Right ventricle myocardium superior (tissue), 1 donor: ENCODE measurements at regions not wholly inside any gene's neighbourhood (a gene's known extent, or its start where the extent isn't known, plus 50 kb on each side); places are given as distances from the start of the nearest gene placed in this dataset.

Experiments
- ATAC-seq: fragments of 200-7000 bp; cut with Tn5 transposase; one replicate; pipeline ENCODE4 v1.9.1; 2020; ENCODE audit warnings: mild to moderate bottlenecking; ENCODE audit not compliant: poor library complexity
- DNase-seq: peaks from one replicate; pipeline ENCODE4 v3.0.0-alpha.2; 2020
- intact Hi-C: fragments of 100-400 bp; cut with DNase I; formaldehyde crosslinking; loops from one replicate; pipeline ENCODE4 v1.11.2; 2022
- donor health status: DM: no; HTN: yes; CAD: no; lungs with severe emphysema.

GRCh38 chr13:57784633-57785032 is 153.1 kb downstream of the PCDH17 start:
- DNase-seq (no peak), ATAC-seq (no peak)
- intact Hi-C loops = no loop called here

- intact Hi-C loops = no loop called here
- no peak for ATAC-seq
- DNase-seq = no peak
Observed at GRCh38 chr13:57787058-57787791, 155.7 kb downstream of the PCDH17 start.

DNA sequence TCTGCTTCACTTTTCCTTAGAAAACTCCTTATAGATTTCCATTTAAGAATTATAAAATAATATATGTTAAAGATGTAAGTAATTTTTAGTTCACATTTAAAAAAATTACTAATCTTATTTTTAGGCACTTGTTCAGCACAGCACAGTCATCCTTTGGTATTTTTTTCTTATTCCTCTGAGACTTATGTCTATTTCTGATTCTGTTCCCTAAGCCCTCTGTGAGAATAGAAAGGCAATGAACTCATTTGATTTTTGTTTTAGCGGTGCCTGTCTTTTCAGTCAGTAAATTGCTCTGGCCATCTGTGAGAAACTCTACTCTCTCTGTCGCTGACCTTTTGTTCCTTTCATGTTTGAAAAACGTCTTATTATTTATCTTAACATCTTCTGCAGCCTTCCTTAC is 168.1 kb downstream of the PCDH17 start:
- ATAC-seq (peak; percentile 22), DNase-seq (no peak)
- intact Hi-C loops = no loop called here

DNA sequence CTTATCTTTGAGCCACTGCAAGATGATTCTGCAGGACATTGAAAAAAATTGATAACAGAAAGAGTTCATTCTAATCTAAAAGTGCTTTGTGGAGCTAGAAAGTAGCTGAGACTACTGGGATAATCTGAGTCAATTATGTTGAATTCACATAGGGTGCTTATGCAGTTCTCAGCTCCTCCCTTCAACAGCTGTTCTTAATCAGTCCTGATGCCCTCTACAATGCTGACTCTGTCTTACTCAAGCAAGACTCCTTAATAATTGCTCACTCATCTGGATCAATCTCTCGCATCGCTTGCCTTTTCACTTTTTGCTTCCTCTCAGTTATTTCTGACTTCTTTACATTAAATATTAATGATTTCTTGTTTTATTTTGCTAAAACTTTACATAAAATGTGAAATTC is 182.1 kb downstream of the PCDH17 start:
- intact Hi-C loops = no loop called here
- ATAC-seq (no peak), DNase-seq (no peak)

DNA sequence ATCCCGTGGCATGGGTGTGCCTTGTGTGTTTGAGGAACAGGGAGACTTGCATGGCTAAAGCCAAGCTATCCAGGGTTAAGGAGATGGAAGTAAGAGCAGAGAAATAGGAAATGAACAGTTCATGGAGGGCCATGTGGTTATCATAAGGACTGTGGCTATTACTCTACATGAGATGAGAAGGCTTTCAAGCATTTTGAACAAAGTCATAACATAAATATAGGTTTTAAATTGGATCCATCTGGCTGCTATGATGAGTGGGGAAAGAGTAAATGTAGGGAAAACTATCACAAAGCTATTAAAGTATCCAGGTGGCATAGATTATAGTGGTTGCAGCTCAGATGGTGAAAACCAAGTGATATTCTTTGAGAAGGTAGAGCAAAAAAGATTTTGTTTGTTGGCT is 184.1 kb downstream of the PCDH17 start:
- ATAC-seq = no peak
- intact Hi-C loops = no loop called here
- no peak for DNase-seq

GRCh38 chr13:57820924-57821323 is 189.4 kb downstream of the PCDH17 start:
- intact Hi-C loops = no loop called here
- ATAC-seq (no peak), DNase-seq (no peak)

GRCh38 chr13:57823704-57824103 is 192.2 kb downstream of the PCDH17 start:
- intact Hi-C loops = no loop called here
- no peak for ATAC-seq
- DNase-seq = no peak

DNA sequence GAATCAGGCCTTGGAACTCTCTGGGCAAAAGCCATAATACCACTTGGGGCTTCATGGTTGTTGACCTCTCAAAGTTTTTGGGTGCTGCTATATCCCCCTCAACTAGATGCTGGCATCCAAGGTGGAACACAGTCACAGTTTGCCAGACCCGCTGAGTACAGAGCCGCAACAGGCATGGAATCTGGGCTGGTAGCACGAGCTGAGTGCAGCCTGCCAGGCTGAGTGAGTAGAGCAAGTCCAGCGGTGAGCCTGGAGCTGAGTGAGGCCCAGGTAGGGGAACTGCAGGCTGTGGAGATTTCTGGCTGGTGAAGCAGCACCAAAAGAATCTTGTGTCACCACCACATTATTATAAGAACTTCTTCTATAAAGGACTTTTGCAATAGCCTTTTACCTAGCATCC is 192.6 kb downstream of the PCDH17 start:
- ATAC-seq = peak; percentile 71
- intact Hi-C loops = no loop called here
- DNase-seq = no peak

DNA sequence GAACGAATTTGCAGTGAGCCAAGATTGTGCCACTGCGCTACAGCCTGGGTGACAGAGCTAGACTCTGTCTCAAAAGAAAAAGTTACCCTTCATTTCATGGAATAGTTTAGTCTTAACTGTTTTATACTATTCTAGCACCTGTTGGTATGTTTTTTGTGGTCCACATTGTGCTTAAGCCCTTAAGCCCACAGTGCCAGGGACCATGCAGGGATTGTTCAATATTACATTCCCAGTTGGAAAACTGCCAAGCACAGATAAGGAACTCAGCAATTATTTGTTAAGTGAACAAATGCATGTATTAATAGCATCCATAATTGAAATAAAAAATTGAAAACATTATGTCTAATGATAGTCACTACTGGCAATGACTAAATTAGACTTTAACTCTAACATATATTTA is 193.5 kb downstream of the PCDH17 start:
- intact Hi-C loops = no loop called here
- ATAC-seq = no peak
- no peak for DNase-seq

- DNase-seq (no peak), ATAC-seq (no peak)
- intact Hi-C loops = no loop called here
Observed at GRCh38 chr13:57829496-57829895, 198.0 kb downstream of the PCDH17 start.

GRCh38 chr13:57832187-57832586 is 200.6 kb downstream of the PCDH17 start:
- DNase-seq = no peak
- intact Hi-C loops = no loop called here
- ATAC-seq = no peak

DNA sequence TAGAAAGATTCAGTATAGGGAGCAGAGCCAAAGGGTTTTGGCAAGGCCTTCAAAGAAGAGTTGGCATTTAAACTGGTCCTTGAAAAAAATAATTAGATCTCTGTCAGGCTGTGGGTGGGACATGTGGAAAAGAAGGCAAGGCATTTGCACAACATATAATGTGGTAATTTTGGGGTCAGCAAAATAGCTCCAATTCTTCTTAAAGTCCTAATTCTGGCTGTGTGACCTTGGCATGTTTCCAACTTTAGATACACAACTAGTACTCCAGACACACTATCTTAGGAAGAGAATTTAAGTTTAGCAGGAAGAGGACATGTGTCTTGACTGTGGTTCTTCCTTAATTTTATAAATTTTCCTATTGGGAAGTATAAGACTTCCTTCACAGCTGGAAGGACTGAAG is 206.3 kb downstream of the PCDH17 start:
- DNase-seq (no peak), ATAC-seq (no peak)
- intact Hi-C loops = no loop called here

- intact Hi-C loops = no loop called here
- DNase-seq (no peak), ATAC-seq (no peak)
Observed at GRCh38 chr13:57843521-57843920, 212.0 kb downstream of the PCDH17 start.

DNA sequence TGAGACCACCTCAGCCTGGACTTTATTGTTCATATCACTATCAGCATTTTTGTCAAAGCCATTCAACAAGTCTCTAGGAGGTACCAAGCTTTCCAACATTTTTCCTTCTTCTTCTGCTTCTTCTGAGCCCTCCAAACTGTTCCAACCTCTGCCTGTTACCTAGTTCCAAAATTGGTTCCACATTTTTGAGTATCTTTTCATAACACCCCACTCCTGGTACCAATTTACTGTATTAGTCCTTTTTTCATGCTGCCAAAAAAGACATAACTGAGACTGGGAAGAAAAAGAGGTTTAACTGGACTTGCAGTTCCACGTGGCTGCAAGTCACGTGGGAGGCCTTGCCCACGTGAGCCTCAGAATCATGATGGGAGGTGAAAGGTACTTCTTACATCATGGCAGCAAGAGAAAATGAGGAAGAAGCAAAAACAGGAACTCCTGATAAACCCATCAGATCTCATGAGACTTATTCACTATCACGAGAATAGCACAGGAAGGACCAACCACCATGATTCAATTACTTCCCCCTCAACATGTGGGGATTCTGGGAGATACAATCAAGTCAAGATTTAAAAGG is 215.1 kb downstream of the PCDH17 start:
- DNase-seq (no peak), ATAC-seq (no peak)
- intact Hi-C loops = no loop called here

GRCh38 chr13:57857945-57858344 is 226.4 kb downstream of the PCDH17 start:
- intact Hi-C loops = loop anchor here (5.0 kb wide), 1 partner anchor 231 kb away; no protein-coding TSS in a partner anchor
- no peak for ATAC-seq
- no peak for DNase-seq

DNA sequence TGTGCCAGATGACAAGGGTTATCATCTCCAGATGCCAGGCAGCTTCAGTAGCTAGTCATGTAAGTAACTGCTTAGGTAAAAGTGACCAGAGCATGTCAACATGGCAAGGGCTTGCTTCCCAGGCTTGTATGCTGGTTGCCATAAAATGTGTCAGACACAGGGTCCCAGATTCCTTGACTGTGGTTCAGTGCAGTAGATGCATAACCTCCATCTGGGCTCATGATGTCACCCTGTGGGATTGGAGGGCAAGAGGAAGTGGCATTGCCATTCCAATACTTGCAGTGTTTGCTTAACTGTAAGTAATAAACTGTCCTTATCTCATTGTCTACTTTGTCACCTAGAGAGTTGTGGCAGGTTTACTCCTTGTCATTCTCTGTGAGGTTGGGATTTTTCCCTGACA is 226.8 kb downstream of the PCDH17 start:
- DNase-seq (no peak), ATAC-seq (no peak)
- intact Hi-C loops = loop anchor here (5.0 kb wide), 1 partner anchor 231 kb away; no protein-coding TSS in a partner anchor

DNA sequence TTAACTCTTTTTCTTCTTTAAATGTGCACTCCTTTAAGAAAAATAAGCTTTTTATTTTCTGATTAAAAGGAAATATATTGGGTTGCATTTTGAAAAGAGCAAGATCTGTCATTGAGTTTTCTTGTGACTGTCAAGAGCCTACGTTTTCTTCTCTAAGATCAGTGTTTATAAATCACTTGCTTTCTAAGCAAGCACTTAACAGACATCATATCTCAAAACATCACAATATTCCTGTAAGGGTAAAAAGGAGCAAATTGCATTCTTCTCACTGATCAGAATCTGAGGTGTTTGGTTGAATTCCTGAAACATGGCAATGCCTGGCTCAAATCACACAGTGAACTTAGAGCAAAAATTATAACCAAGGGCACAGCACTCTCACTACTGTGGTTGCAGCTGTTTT is 231.3 kb downstream of the PCDH17 start:
- intact Hi-C loops = no loop called here
- ATAC-seq = no peak
- DNase-seq = no peak

DNA sequence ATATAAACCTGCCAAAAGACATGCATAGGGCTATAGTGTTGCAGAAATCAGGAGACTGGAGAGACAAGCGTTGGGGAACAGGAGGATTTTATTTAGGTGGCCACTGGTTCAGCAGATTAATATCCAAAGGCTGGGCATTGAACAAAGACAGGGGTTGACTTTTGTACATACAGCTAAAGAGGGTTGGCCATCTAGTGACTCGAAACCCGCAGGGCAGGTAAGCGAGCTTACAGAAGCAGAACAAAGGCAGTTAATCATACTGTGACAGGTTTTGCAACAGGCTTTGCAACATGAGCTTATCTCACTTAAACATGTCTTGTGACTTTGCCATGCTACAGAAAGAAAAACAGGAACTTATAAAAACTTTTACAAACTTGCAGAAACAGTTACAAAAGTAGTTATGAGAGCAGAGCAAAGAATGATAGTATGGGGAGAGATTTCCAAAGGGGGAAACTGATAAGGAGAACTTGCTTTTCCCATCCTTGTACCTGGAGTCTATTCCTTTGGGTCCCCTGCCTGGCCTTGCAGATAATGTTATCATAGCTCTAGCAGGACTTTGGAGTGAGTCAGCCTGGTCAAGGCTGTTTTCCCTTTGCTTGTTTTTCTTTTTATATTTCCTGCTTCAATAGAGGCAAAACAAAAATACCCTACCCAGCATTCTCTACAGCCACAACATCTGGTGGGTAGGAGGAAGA is 234.2 kb downstream of the PCDH17 start:
- intact Hi-C loops = no loop called here
- no peak for DNase-seq
- ATAC-seq = no peak

- DNase-seq (peak; percentile 29), ATAC-seq (peak; percentile 97)
- intact Hi-C loops = no loop called here
Observed at GRCh38 chr13:57874530-57874929, 243.0 kb downstream of the PCDH17 start.

- ATAC-seq = no peak
- DNase-seq = no peak
- intact Hi-C loops = no loop called here
Observed at GRCh38 chr13:57877601-57878000, 246.1 kb downstream of the PCDH17 start.
